Suppressor macrophage (primary cell): ENCODE measurements at regions not wholly inside any gene's neighbourhood (a gene's known extent, or its start where the extent isn't known, plus 50 kb on each side); places are given as distances from the start of the nearest gene placed in this dataset.
"Not testable (repeated sequence)": the region's sequence is repeated elsewhere in the genome, so short reads cannot be mapped to it uniquely, and the experiment has no call there.

Source experiments
- DNase-seq, 4 experiments: peaks; one replicate each; pipeline ENCODE4 v3.0.0-alpha.2; 2020 to 2022

DNA sequence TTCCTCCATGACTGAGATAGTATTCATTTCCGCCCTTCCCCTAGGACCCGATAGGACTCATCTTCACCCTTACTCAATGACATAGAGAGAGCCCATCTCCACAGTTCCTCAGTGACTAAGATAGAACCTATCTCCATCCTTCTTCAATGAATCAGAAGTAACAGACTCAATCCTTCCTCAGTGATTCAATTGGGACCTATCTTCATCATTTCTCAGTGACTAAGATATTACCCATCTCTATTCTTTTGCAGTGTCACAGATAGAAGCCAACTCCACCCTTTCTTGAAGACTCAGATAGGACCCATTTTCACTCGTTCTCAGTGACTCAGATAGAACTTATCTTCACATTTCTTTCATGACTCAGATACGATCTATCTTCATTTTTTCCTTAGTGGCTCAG lies 164.6 kb downstream of the FBXO4 start:
- DNase-seq: no peak

DNA sequence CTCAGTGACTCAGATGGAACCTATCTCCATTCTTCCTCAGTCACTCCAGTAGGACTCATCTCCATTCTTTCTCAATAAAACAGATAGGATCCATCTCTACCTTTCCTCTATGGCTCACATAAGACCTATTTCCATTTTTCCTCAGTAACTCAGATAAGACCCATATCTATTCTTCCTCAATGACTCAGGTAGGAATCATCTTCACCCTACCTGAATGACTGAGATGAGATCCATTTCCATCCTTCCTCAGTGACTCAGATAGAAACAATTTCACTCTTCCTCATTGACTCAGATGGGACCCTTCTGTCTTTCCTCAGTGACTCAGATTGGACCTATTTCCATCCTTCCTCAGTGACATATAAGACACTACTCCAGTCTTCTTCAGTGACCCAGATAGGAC lies 165.1 kb downstream of the FBXO4 start:
- DNase-seq: no peak

DNA sequence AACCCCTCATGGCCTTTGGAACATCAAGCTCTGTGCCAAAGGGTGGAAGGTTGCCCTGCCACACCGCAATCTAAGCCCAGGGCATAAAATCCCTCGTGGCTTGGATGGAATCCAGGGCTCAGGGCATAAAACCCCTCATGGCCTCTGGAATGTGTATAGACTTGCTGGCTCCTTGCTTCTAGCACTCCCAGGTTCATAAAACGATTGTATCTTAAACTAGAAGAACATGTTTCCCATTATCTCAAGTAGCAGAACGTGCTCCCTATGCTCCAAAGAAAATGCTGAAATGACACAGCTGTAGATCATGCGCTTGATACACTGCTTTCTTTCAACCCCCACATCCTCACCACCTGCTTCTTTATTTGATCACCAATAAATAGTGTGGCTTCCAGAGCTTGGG lies 174.8 kb downstream of the FBXO4 start:
- not testable (repeated sequence) for DNase-seq

DNA sequence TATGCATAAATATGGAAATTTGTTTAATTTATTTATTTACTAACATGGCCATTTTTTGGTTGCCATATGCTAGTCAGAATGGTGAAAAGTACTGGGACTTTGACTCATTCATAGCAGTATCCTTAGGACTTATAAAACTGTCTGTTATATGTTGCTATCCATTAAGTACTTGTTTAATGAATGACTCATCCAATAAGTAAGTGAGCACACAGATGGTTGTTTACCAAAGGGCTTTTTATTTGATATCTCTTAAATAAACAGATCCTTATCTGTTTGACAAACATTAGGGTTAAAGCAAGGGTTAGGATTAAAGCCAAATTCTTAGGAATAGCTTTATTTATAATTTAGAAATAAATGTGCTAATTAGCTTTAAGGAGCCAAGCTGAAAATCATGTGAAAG lies 183.4 kb downstream of the FBXO4 start:
- DNase-seq: no peak

DNA sequence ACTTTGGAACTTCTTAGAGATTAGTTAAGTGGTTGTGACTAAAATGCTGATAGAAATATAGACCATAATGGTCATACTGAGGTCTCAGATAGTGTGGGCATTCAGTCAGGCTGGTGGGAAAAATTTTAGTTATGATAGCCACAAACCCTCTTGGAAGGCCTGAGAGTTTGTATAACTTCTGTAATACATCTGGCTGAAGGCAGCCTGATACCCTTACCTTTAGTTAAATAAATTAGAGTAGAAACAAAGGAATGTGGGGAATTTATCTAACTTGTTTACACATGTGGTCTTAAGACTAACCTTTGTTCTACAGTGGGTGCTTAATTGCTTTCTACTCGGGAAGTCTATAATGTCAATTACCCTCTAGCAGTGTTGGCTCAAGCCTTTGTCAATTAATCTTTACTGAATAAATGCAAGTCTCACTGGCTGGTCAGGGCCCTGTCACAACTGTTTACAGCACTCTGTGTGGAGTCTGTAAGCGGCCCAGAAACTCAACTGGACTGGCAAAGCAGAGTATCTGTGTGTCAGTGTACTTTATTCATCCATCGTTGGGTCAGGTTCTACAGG lies 184.0 kb downstream of the FBXO4 start:
- DNase-seq: no peak

DNA sequence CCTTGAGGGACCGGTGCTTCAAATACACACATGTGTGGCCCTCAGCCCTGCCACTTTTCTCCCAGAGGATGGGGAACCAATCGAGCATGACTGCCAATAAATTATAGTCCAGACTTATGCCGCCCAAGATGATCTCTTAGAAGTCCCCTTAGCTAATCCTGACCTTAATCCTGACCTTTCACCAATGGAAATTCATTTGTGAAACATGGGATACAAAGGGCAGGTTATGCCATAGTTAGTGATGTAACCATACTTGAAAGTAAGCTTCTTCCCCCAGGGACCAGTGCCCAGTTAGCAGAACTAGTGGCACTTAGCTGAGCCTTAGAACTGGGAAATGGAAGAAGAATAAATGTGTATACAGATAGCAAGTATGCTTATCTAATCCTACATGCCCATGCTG lies 190.6 kb downstream of the FBXO4 start:
- DNase-seq: not testable (repeated sequence)

DNA sequence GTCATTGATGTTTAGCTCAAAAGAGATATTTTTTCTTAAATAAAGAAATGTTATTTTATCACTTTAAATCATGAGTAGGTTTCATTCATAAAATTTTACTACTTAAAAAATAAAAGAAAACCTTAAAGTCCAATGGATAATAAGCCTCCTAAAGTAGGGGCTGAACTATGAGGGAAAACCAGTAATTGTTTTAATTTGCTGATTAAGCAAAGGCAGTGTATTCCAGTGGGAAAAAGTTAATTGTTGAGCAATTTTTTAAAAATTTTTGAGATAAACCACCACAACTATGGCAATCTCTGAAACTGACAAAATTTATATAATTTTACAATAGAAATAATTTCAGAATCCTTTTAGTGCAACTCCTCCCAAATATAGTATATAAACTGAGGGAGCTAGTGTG lies 195.0 kb downstream of the FBXO4 start:
- no peak for DNase-seq

DNA sequence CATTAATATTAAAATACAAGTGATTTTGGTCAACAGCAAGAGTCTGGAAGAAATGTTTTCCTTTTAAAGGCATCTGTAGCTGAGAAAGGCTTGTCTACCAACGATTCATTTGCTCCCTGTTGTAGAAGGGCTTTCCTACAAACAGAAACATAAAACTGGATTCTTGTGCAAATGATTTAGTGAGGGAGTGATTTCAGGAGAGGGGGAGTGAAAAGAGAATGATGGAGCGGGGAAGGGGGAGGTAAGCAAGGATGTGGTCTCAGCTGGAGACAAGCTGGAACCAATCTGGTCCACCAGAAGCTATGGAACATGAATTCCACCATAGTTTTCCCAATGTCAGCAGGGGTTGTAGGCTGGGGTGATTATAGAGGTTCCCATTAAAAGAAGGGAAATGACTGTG lies 196.3 kb downstream of the FBXO4 start:
- DNase-seq: no peak

DNA sequence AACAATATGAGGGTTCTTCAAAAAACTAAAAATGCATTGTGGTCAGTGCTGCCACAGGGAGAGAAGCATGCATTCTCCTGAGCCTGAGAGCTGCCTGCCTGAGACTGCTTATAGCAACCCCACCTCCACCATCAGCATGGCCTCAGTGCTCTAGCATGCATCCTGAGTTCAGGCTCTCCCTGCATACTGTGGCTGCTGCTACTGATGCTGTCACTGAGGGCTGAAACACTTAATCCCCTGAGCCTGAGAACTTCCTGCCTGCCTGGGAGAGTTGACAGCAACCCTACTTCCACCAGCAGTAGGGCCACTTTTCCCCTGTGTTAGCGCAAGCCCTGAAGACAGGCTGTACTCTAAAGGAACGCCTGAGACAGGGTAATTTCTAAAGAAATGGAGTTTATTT lies 206.0 kb downstream of the FBXO4 start:
- DNase-seq: no peak

DNA sequence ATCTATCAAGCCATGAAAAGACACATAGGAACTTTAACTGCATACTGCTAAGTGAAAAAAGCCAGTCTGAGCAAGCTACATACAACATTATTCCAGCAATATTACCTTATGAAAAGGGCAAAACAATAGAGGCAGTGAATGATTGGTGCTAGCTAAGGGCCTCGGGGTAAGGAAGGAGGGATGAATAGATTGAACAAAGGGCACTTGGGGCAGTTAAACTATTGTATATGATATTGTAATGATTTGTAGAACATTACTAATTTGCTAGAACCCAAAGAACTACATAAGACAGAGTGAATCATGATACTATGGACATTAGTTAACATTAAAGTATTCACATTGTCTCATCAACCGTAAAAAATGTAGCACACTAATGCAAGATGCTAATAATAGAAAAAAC lies 218.3 kb downstream of the FBXO4 start:
- DNase-seq: no peak

DNA sequence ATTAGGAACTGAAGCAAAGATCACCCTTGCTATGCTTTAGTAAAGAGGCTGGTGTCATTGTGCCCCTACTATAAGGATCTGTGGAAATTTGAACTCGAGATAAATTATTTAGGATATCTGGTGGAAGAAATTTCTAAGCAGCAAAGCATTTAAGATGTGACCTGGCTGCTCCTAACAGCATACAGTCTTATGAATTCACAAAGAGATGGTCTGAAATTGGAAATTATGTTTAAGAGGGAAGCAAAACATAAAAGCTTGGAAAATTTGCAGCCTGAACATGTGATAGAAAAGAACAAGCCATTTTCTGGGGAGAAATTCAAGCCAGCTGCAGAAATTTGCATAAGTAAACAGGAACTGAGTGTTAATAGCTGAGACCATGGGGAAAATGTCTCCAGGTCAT lies 223.7 kb downstream of the FBXO4 start:
- DNase-seq: no peak

DNA sequence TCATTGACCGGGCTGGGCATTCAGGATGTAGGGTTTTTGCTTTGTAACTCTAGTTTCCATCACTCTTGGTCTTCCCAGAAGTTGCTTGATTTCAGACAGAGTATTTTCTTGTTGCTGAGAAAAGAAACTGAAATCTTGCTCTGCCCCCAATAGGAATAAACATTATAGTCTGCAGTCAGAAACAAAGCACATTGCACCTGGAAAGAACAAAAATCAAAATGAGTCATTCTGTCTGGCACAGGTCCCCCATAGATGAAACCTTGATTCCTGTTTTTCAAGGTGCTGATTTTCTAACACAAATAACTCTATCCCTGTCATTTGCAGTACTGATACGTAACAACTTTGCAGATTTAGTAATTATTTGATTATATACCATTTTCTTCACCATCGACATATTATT lies 232.1 kb downstream of the FBXO4 start:
- no peak for DNase-seq

DNA sequence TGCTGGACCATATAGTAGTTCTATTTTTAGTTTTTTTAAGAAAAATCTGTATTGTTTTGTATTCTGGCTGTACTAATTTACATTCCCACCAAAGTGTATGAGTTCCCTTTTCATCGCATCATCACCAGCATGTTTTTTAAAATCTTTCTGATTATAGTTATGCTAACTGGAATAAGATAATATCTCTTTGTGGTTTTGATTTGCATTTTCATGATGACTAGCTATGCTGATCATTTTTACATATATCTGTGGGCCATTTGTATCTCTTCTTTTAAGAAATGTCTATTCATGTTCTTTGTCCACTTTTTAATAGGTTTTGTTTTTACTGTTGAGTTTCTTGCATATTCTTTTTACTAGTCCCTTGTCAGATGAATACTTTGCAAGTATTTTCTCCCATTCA lies 238.0 kb downstream of the FBXO4 start:
- no peak for DNase-seq

DNA sequence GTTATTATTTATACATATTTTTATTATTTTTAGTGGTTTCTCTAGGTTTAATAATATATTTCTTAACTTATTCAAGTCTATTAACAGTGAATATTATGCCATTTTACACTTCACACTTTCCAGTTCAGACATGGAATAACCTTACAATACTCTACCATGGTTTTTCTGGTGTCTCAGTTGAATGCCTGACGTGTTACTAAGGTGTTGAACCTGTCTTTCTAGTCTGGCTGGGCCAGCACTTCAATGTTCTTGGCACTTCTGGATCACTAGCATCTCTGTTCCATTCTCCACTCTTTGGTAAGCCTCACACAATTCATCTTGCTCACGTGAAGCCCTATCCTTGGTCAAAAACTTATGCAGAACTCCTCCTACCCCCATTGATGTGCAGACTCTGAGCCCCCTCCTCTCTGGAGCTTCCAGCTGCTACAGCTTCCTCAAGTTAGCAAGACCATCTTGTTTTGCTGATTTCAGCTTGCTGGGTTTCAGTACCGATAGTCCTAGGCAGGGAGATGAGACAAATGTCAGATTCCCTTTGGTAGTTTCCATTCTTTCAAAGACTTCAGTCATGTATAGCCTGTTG lies 243.1 kb downstream of the FBXO4 start:
- no peak for DNase-seq

DNA sequence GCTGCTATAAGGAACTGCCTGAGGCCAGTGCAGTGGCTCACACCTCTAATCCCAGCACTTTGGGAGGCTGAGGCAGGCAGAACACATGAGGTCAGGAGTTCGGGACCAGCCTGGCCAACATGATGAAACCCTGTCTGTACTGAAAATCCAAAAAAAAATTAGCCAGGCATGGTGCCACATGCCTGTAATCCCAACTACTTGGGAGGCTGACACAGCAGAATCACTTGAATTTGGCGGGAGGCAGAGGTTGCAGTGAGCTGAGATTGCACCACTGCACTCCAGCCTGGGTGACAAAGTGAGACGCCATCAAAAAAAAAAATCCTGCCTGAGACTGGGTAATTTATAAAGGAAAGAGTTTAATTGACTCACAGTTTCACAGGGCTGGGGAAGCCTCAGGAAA lies 247.1 kb upstream of the GHR start:
- DNase-seq: not testable (repeated sequence)

DNA sequence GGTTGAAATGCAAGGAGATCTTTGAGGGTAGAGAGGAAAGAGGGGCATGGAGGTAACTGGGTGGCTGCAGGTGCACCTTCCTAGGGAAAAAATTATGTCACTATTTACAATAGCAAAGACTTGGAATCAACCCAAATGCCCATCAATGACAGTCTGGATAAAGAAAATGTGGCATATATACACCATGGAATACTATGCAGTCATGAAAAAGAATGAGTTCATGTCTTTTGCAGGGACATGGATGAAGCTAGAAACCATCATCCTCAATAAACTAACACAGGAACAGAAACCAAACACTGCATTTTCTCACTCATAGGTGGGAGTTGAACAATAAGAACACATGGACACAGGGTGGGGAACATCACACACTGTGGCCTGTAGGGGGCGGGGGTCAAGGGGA lies 243.4 kb upstream of the GHR start:
- not testable (repeated sequence) for DNase-seq

DNA sequence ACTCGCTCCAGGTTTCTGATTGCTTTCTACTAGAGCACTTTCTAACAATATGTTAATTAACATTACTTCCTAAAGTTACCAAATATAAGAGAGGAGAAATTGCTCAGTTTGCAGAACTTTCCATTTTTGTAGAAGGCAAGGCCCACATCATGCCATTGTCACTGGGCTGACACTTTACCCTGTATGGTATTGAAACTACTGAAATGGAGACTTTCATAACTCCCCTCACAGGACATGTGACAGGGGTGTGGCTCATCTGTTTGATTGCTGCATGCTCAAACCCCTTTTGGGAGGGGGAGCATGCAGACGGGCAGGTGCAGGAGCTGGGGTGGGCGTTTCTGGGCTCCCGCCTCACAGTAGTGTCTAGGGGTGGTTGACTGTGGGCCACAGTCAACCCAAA lies 206.3 kb upstream of the GHR start:
- no peak for DNase-seq

DNA sequence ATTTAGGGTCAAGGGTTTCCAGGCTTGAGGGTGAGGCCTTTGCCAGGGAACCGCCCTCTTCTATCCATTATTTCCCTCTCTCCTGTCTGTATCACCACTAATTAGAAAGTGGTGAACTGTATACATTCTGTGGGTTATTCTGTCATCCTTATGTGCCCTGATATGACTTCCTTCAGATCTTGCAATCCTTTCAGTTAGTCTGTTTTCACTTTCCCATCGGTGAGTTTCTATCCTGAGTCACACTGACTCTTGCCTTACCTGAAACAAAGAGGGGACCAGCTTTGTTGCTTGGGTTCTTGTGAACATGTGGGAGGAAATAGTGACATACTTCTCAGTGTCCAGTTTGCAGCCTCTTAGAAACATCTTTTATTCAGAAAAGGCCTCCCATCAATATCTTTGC lies 205.4 kb upstream of the GHR start:
- no peak for DNase-seq

DNA sequence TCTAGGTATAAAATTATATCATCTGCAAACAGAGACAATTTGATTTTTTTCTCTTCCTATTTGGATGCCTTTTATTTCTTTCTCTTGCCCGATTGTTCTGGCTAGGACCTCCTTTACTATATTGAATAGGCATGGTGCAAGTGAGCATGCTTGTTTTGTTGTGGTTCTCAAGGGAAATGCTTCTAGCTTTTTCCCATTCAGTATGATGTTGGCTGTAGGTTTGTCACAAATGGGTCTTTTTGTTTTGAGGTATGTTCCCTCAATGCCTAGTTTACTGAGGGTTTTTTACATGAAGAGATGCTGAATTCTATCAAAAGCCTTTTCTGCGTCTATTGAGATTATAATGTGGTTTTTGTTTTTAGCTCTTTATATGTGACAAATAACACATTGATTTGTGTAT lies 198.2 kb upstream of the GHR start:
- DNase-seq: no peak

DNA sequence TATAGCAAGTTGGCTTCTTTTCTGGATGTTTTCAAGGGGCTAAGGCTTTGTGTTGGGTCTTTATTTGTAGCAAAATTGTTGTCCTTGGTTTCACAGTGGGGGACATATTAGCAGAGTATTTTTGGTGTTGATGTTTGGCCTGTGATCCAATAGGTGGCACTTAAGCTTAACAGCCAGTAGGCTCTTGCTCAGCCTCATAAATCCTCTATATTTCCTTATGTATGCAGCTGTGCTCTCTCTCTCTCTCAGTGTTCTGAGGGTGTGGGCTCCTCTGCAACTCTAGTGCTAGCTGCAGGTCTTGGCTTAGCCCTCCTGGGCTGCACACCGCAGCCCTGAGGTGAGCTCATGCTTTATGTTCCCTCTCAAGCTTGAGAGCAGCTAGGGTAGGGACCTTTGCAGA lies 195.0 kb upstream of the GHR start:
- DNase-seq: no peak

DNA sequence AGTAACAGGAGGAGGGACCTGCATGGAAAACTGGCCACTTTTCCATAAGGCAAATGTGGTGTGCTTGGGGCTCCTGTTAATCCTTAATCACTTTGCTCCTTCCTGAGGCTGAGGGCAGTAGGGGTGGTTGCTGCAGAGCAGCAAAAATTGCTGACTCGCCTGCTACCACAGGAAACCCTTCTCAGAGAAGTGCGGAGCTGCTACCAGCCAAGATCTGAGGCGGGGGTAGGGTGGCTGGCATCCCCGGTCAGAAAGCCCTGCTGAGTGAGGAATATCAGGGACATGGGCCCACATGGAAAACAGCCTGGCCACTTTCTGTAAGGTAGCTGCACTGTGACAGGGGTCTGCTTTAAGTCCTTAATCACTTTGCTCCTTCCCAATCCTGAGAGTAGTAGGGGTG lies 192.4 kb upstream of the GHR start:
- DNase-seq: no peak

DNA sequence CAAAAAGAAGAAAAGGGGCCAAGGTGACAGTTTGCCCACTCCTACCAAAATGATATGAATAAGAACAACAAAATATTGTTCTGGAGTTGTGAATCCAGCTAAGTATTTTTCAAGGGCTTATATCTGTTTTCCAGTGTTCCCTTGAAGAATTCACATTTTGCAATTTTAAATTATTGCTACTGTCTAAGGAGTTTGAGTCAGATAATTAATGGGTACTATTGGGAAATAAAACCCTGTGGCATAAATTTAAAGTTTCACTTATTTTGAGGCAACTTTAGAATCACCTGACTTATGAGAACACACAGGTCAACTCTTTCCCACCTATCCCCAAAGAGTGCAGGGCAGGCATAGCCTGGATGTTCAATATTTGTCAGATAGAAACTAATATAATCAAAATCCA lies 188.0 kb upstream of the GHR start:
- DNase-seq: no peak

DNA sequence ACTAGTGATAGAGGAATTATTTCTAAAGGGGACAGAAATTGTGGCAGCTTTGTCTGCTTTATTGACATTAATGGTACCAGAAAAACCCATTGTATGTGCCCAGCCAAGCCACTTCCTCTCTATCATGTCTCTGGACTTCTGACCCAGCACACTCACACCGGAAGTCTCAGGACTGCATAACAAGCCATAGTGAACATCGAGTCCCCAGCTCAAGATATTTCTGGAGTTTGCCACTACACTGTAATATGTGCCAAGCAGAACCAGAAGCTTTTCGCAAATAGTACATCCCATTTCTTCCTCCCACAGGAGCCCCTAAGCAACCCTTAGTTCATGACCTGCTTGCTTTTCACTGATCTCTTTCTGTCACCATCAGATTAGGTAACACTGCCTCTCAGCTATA lies 187.4 kb upstream of the GHR start:
- no peak for DNase-seq

DNA sequence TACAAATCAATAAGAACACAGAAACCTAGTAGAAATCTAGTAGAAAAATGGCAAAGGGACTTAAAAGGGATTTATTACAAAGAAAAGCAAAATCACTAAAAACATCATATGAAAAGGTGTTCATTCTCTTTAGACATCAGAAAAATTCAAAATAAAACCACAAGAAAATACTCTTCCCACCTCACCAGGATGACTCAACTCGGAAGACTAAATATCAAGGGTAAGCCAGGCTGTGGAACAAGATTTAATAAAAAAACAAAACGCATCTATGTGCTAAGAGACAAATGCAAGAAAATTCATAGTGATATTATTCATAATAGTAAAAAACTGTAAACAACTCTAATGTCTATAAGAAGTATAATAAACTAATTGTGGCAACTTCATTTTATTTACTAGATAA lies 181.6 kb upstream of the GHR start:
- DNase-seq: no peak

DNA sequence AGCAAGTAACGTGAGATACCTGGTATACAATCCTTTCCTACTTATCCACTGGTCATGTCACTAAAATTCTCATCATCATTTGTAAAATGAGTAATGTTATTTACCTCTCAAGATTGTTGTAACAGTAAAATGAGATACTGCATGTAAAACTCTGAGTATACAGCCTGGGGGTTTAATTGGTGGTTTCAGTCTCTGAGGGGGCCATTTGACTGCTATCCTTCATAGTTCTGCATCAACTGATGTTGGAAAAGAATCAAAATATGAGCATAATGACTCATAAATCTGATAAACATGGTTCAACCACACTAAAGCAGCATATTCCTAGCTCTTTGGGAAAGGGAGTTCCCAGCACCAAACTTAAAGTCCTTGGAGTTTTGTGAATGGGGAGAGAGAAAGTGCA lies 181.0 kb upstream of the GHR start:
- DNase-seq: no peak
